Transverse colon (tissue), 4 donors: ENCODE measurements at regions not wholly inside any gene's neighbourhood (a gene's known extent, or its start where the extent isn't known, plus 50 kb on each side); places are given as distances from the start of the nearest gene placed in this dataset.
"Not testable (repeated sequence)": the region's sequence is repeated elsewhere in the genome, so short reads cannot be mapped to it uniquely, and the experiment has no call there.

Experiments
- DNase-seq: peaks from one replicate; pipeline ENCODE4 v3.0.0-alpha.2; 2019
- H3K27ac ChIP-seq, 4 donors: fragments of 200-600 bp; sonication (generic); 2 replicates each; pipeline ENCODE4 v1.5.1; 2016 to 2018; ENCODE audit warnings: inconsistent platforms in 4 of 4
- H3K27me3 ChIP-seq: fragments of 200-600 bp; sonication (generic); 2 replicates; pipeline ENCODE4 v1.5.1; 2017; ENCODE audit warnings: inconsistent platforms
- H3K36me3 ChIP-seq, 4 donors: fragments of 200-600 bp; sonication (generic); 2 replicates each; pipeline ENCODE4 v1.5.1; 2017 to 2019; ENCODE audit warnings: inconsistent platforms in 4 of 4
- H3K4me1 ChIP-seq, 4 donors: fragments of 200-600 bp; sonication (generic); 2 replicates each; pipeline ENCODE4 v1.5.1; 2017 to 2020; ENCODE audit warnings: inconsistent platforms in 4 of 4
- H3K4me3 ChIP-seq, 4 donors: fragments of 200-600 bp; sonication (generic); 1 replicate in 1 of 4; 2 replicates in 3 of 4; pipeline versions ENCODE4 v1.5.1 to v1.6.1; 2017 to 2019; ENCODE audit warnings: inconsistent platforms in 4 of 4
- H3K9me3 ChIP-seq, 2 donors: fragments of 200-600 bp; sonication (generic); 2 replicates each; pipeline ENCODE4 v1.5.1; 2017 to 2019; ENCODE audit warnings: inconsistent platforms in 2 of 2
- POLR2A ChIP-seq: fragments of 450-650 bp; IDR thresholded peaks from one replicate; pipeline ENCODE4 v1.6.1; 2016; ENCODE audit warnings: antibody characterized with exemption, mild to moderate bottlenecking, moderate library complexity
- WGBS, 2 donors: methylation state at CpG; one replicate each; pipeline ENCODE4 v1.1.5; 2018; ENCODE audit warnings: low coverage in 1 of 2; 5-methylcytosine and 5-hydroxymethylcytosine counted together
- in situ Hi-C, 4 donors: fragments of 200-750 bp; cut with MboI; loops; one replicate each; pipeline versions ENCODE4 v1.15.0 to v1.15.1; 2017; ENCODE audit warnings: low sequenced_read_pairs in 3 of 4, low pct_ligation_motif_present in 1 of 4, low pct_unique_long_range_greater_than_20kb in 1 of 4
- intact Hi-C: fragments of 100-400 bp; cut with DNase I; formaldehyde crosslinking; loops from one replicate; pipeline ENCODE4 v1.15.1; 2023; ENCODE audit warnings: low total_unique reads
- TF ChIP-seq, protein P1 (sequence below), 5 experiments: fragments of 200-600 bp in 3 of 5; fragments of 450-650 bp in 2 of 5; sonication (generic) in 3 of 5; IDR thresholded peaks; 1 replicate in 2 of 5; 2 replicates in 3 of 5; pipeline ENCODE4 v1.5.1; 2016 to 2017; ENCODE audit warnings: antibody characterized with exemption in 5 of 5, inconsistent platforms in 3 of 5, mild to moderate bottlenecking in 2 of 5, moderate library complexity in 1 of 5

DNA sequence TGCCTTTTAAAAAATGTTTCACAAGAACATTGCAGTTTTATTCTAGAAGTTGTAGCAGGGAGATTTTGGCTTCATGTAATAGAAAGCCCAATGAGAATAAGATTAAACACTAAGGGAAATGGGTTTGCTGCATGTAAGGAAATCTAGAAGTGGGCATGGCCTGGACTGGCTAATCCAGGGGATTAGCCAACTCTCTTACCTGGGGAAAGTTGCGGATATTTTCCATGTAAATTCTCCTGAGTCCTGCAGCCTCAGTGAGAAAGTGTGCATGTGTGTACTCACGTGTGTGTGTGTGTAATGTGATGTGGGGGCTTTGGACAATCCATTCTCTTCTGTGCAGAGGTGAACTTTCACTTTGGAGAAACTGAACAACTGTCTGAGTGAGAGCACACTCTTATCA is 775.1 kb upstream of the TPTE start:
- whole genome bisulfite sequencing, 2 donors: 35% methylated on average over 2 of the region's 2 CpGs
- H3K36me3 ChIP-seq, in situ Hi-C loops, DNase-seq, H3K4me1 ChIP-seq, intact Hi-C loops, H3K4me3 ChIP-seq, H3K27ac ChIP-seq, H3K27me3 ChIP-seq: not testable (repeated sequence)
- peaks cover 21 to 22% of the 10 kb centered on the region in 2 donors for H3K9me3 ChIP-seq

DNA sequence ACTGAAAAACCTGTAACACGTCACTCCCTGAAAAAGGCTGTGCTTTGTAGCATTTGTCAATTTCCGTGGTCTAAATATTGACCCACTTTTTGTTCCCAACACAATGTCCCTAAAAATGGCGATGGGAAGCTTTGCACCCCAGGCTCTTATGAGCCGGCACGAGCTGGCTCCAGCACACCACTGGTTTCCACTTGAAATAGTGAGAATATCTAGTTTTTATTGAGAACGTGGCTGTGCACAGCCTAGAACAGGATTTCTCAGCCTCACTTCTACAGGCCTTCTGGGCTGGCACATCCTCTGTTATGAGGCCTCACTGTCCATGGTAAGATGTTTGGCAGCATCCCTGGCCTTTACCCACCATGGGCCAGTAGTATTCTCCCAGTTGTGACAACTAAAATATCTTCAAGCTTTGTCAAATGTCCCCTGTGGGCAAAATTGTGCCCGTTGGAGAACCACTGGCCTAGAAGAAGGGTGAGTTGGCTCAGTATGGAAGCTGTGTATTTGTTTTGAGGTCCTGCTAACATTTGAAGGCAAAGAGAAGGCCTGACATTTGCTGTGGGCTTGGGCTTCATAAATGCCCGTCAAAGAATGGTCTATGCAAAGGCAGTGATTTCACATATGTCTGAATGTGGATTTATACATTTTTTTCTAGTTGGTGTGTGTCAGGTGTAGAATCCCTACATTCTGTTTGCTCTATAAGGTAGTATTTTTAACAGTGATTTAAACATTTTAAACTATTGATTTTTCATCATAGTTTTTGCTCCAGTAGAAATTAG is 774.4 kb upstream of the TPTE start:
- H3K4me3 ChIP-seq, H3K36me3 ChIP-seq, DNase-seq, in situ Hi-C loops, H3K4me1 ChIP-seq, H3K27me3 ChIP-seq, H3K27ac ChIP-seq, intact Hi-C loops: not testable (repeated sequence)
- WGBS, 2 donors: 56 to 58% methylated on average over 8 of the region's 8 CpGs
- H3K9me3 ChIP-seq: peaks cover 22% of the 10 kb centered on the region in 2 donors

DNA sequence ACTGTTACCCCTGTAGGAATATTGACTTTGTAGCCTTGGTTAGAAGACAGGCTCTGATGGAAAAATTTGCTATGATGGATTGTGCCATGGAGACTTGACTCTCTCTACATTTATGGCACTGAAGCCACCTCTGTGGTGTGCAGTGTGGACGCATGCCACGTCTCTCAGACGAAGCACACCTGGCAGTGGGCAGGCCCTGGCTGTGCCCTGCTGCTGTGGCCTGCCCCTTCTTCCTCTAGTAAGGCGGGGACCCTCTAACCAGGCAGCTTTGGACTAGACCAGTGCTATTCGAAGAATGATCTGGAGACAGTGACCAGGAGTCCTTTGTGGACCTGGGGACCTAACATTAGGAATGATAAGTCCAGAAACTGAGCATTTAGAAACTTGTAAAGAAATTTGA is 773.5 kb upstream of the TPTE start:
- DNase-seq, H3K4me1 ChIP-seq, H3K27ac ChIP-seq, intact Hi-C loops, H3K27me3 ChIP-seq, H3K4me3 ChIP-seq, H3K36me3 ChIP-seq, in situ Hi-C loops: not testable (repeated sequence)
- peaks cover 21 to 23% of the 10 kb centered on the region in 2 donors for H3K9me3 ChIP-seq
- 60 to 62% methylated on average over 2 to 5 of the region's 5 CpGs for WGBS, 2 donors

DNA sequence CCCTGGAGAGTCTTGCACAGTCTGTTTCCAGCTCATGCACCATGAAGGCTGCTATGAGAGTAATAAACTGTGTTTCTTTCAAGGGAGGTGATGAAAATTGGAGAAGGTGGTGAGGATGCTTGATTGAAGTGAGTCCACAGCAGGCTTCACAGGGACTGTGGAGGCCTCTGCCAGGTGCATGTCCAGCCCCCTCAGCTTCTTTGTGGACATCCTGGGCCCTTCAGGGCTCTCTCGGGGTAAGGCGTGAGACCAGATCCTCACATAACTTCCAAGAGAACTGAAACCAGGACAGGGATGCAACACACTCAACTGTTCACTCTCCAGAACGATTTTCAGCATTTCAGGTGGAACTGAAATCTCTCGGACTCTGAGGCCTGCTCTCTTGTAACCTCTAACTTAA is 772.9 kb upstream of the TPTE start:
- H3K4me3 ChIP-seq, H3K27ac ChIP-seq, in situ Hi-C loops, H3K27me3 ChIP-seq, DNase-seq, H3K4me1 ChIP-seq, H3K36me3 ChIP-seq, intact Hi-C loops: not testable (repeated sequence)
- WGBS, 2 donors: 57 to 77% methylated on average over 4 of the region's 4 CpGs
- peaks cover 15 to 20% of the 10 kb centered on the region in 2 donors for H3K9me3 ChIP-seq

DNA sequence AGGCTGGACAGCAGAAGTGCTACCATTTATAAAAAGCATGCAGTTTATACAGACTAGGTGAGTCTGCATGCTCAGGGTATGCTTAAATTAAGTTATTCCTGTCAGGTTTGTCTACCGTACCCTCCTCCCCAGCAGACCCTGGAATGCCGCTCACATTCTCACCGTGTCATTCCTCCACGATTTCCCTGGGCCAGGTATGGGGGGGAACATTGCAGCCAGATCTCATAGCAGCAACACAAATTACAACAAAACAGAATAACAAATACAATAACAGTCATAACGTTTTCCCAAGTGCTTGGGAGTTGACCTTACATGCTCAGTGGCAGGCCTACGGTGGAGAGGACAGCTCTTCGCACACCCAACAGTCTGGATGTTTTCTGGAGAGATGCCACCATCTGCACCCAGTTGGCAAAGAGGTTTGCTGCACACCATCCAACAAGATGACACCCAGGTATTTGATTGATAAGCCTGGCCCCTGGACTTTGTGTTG is 771.6 kb upstream of the TPTE start:
- WGBS, 2 donors: 69 to 75% methylated on average over 7 of the region's 7 CpGs
- DNase-seq, intact Hi-C loops: not testable (repeated sequence)

DNA sequence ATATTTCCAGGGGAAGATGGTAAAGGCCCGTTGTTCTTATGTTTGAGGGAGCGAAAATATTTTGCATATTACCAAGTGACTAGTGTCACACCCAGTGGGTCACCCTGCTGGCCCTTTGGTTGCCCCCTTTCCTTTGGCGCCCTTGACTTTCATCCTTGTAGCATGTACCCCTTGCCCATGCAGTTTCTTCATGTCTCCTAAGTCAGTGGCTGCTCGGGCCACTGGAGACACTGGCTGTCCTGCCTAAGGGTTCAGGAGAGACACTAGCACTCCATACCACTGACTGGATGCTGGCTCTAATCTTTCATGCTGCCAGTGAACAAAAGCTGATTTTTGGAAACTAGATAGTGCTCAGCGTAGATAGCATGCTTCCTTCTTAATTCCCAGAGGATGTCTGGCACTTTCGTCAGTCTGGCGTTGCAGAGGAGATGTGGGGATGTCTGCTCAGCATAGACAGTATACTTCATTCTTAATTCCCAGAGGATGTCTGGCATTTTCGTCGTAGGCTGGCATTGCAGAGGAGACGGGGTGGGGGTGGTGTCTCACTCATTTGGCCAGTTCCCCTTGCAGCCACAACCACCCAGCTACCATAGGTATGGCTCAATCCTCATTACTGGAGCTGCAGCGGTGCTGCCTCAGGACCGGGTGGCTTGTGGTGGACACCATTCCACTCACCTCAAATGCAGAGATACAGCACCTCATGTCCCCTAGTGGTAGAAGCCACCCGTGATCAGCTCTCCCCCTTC is 770.9 kb upstream of the TPTE start:
- no peak for DNase-seq
- Histone ChIP-seq H3K27ac (no peak overlapping the region), H3K9me3 (peaks cover 5 to 10% of the 10 kb centered on the region in 2 donors)

More for the DNA sequence above, 771.6 kb upstream of the TPTE start:
- in situ Hi-C loops, H3K4me1 ChIP-seq, H3K27me3 ChIP-seq, H3K4me3 ChIP-seq, H3K27ac ChIP-seq, H3K36me3 ChIP-seq: not testable (repeated sequence)
- peaks cover 8 to 10% of the 10 kb centered on the region in 2 donors for H3K9me3 ChIP-seq

DNA sequence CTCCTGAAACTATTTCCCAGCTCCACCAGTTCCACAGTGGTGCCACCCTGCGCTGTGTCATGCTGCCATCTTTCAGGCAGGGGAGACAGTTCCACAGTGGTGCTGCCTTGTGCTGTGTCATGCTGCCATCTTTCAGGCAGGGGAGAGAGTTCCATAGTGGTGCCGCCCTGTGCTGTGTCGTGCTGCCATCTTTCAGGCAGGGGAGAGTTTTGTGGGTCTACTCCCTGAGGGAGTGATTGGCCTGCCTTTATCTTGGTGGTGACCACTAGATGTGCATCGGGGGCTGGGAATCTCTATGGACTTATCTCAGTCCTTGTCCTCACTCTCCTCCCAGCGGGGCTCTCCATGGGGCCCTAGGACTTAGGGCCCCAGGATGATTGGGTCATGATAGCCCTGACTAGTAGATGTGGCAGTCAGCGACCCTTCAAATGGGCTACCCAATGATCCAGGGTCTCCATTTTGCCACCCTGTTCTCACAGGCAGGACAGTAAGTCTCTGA is 770.2 kb upstream of the TPTE start:
- DNase-seq, in situ Hi-C loops, H3K27me3 ChIP-seq, H3K27ac ChIP-seq, intact Hi-C loops, H3K4me1 ChIP-seq, H3K4me3 ChIP-seq, H3K9me3 ChIP-seq, H3K36me3 ChIP-seq: not testable (repeated sequence)
- 68 to 80% methylated on average over 5 to 6 of the region's 6 CpGs for WGBS, 2 donors

More for the DNA sequence above, 770.9 kb upstream of the TPTE start:
- 72 to 77% methylated on average over 13 of the region's 13 CpGs for WGBS, 2 donors
- H3K36me3 ChIP-seq: no peaks in the 10 kb centered on the region
- no peaks in the 10 kb centered on the region for H3K27me3 ChIP-seq
- intact Hi-C loops: no loop called here
- TF ChIP-seq POLR2A: no peak
- TF ChIP-seq, protein P1, sequence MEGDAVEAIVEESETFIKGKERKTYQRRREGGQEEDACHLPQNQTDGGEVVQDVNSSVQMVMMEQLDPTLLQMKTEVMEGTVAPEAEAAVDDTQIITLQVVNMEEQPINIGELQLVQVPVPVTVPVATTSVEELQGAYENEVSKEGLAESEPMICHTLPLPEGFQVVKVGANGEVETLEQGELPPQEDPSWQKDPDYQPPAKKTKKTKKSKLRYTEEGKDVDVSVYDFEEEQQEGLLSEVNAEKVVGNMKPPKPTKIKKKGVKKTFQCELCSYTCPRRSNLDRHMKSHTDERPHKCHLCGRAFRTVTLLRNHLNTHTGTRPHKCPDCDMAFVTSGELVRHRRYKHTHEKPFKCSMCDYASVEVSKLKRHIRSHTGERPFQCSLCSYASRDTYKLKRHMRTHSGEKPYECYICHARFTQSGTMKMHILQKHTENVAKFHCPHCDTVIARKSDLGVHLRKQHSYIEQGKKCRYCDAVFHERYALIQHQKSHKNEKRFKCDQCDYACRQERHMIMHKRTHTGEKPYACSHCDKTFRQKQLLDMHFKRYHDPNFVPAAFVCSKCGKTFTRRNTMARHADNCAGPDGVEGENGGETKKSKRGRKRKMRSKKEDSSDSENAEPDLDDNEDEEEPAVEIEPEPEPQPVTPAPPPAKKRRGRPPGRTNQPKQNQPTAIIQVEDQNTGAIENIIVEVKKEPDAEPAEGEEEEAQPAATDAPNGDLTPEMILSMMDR (IDR thresholded peaks at IDR 0.05): no peak
- H3K4me1 ChIP-seq: no peaks in the 10 kb centered on the region
- no peak overlapping the region for H3K4me3 ChIP-seq
- in situ Hi-C loops: no loop called here

DNA sequence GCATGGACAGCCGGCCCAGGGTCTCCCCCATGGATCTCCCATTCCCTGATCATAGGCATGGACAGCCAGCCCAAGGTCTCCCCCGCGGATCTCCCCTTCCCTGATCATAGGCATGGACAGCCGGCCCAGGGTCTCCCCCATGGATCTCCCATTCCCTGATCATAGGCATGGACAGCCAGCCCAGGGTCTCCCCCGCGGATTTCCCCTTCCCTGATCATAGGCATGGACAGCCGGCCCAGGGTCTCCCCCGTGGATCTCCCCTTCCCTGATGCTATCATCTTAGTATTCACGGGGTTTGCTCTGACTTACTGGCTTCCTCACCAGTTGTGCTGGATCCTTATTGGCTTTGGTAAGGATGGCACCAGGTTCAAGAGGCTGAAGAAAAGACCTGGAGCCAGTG is 769.4 kb upstream of the TPTE start:
- H3K4me3 ChIP-seq, H3K27ac ChIP-seq, H3K9me3 ChIP-seq, H3K4me1 ChIP-seq, DNase-seq, in situ Hi-C loops, H3K36me3 ChIP-seq, intact Hi-C loops, H3K27me3 ChIP-seq: not testable (repeated sequence)
- WGBS, 2 donors: 72 to 84% methylated on average over 9 of the region's 9 CpGs

DNA sequence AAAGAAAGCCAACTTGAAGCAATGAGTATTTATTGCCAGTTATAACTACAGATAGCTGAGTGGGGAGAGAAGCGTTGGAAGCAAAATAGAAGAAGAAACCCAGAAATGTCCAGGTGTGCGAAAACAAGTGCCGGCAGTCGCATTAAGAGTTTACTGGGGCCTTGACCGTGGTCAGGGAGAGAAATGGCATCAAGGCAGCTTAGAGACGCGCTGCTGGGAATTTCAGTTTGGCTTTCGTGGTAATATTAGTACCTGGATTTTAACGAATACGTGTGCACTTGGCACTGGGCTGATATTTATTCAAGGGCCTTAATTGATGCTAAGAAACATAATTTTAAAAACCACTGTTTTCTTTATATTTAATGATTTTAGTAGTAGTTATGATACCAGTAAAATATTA is 767.9 kb upstream of the TPTE start:
- DNase-seq, in situ Hi-C loops, intact Hi-C loops, H3K27ac ChIP-seq, H3K27me3 ChIP-seq, H3K4me1 ChIP-seq, H3K36me3 ChIP-seq, H3K4me3 ChIP-seq, H3K9me3 ChIP-seq: not testable (repeated sequence)
- WGBS, 2 donors: 75% methylated on average over 10 of the region's 10 CpGs
